HEK293T (cell line): ENCODE measurements at regions not wholly inside any gene's neighbourhood (a gene's known extent, or its start where the extent isn't known, plus 50 kb on each side); places are given as distances from the start of the nearest gene placed in this dataset.

Experiments
- ARNT ChIP-seq: fragments of 450-650 bp; IDR thresholded peaks from 2 replicates; pipeline ENCODE4 v1.6.1; 2017; ENCODE audit warnings: mild to moderate bottlenecking
- BHLHE40 ChIP-seq: fragments of 450-650 bp; IDR thresholded peaks from 2 replicates; pipeline ENCODE4 v1.6.1; 2016; ENCODE audit warnings: mild to moderate bottlenecking, moderate library complexity, borderline replicate concordance
- CTBP1 ChIP-seq: fragments of 450-650 bp; IDR thresholded peaks from 2 replicates; pipeline ENCODE4 v1.6.1; 2016; ENCODE audit warnings: borderline replicate concordance
- ELF4 ChIP-seq: fragments of 450-650 bp; IDR thresholded peaks from 2 replicates; pipeline ENCODE4 v1.6.1; 2017; ENCODE audit warnings: antibody characterized with exemption
- FOXA1 ChIP-seq: fragments of 450-650 bp; IDR thresholded peaks from 2 replicates; pipeline ENCODE4 v1.6.1; 2016; ENCODE audit warnings: mild to moderate bottlenecking
- FOXK2 ChIP-seq: fragments of 450-650 bp; IDR thresholded peaks from 2 replicates; pipeline ENCODE4 v1.6.1; 2016; ENCODE audit warnings: mild to moderate bottlenecking
- FOXM1 ChIP-seq: fragments of 450-650 bp; IDR thresholded peaks from 2 replicates; pipeline ENCODE4 v1.6.1; 2017; ENCODE audit warnings: mild to moderate bottlenecking, borderline replicate concordance
- L3MBTL2 ChIP-seq: fragments of 450-650 bp; conservative IDR thresholded peaks from 2 replicates; pipeline ENCODE4 v1.6.1; 2016; ENCODE audit warnings: mild to moderate bottlenecking
- NFRKB ChIP-seq: fragments of 450-650 bp; IDR thresholded peaks from 2 replicates; pipeline ENCODE4 v1.6.1; 2016; ENCODE audit warnings: mild to moderate bottlenecking, moderate library complexity
- PKNOX1 ChIP-seq: fragments of 450-650 bp; IDR thresholded peaks from 2 replicates; pipeline ENCODE4 v1.6.1; 2016
- SP1 ChIP-seq: fragments of 450-650 bp; IDR thresholded peaks from 2 replicates; pipeline ENCODE4 v1.6.1; 2017

GRCh38 chr14:61621444-61621843 lies 73.9 kb upstream of the HIF1A start:
- TF ChIP-seq PKNOX1: no peak
- TF ChIP-seq FOXA1: no peak
- no peak for TF ChIP-seq ARNT
- TF ChIP-seq BHLHE40: no peak
- no peak for TF ChIP-seq NFRKB
- no peak for TF ChIP-seq FOXM1
- no peak for TF ChIP-seq FOXK2
- no peak for TF ChIP-seq SP1
- no peak for TF ChIP-seq ELF4
- TF ChIP-seq CTBP1: no peak
- TF ChIP-seq L3MBTL2: no peak
